K562 (cell line): ENCODE measurements at regions not wholly inside any gene's neighbourhood (a gene's known extent, or its start where the extent isn't known, plus 50 kb on each side); places are given as distances from the start of the nearest gene placed in this dataset.

ENCODE experiments used
- C11orf30 ChIP-seq: fragments of 450-650 bp; IDR thresholded peaks from 2 replicates; pipeline ENCODE4 v1.6.1; 2016; ENCODE audit warnings: low read depth, mild to moderate bottlenecking
- EGR1 ChIP-seq: fragments of 450-650 bp; conservative IDR thresholded peaks from 2 replicates; pipeline ENCODE4 v1.6.1; 2017; ENCODE audit warnings: mild to moderate bottlenecking
- GATAD2A ChIP-seq: fragments of 450-650 bp; IDR thresholded peaks from 2 replicates; pipeline ENCODE4 v1.6.1; 2017
- HDAC1 ChIP-seq, 2 experiments: fragments of 450-650 bp; IDR thresholded peaks; 2 replicates each; pipeline ENCODE4 v1.6.1; 2016 to 2017; ENCODE audit warnings: inconsistent platforms in 1 of 2, mild to moderate bottlenecking in 1 of 2, moderate library complexity in 1 of 2
- MAFF ChIP-seq: IDR thresholded peaks from 2 replicates; pipeline ENCODE4 v1.6.1; 2012; ENCODE audit warnings: low read length, improper control_type of control experiment
- NCOR1 ChIP-seq: fragments of 450-650 bp; IDR thresholded peaks from 2 replicates; pipeline ENCODE4 v1.6.1; 2016; ENCODE audit warnings: mild to moderate bottlenecking, moderate library complexity
- TRIM24 ChIP-seq, 2 experiments: fragments of 450-650 bp; IDR thresholded peaks; 2 replicates each; pipeline ENCODE4 v1.6.1; 2016
- XRCC3 ChIP-seq: fragments of 450-650 bp; IDR thresholded peaks from 2 replicates; pipeline ENCODE4 v1.6.1; 2017; ENCODE audit warnings: mild to moderate bottlenecking, moderate library complexity
- ZNF280A ChIP-seq: fragments of 450-650 bp; IDR thresholded peaks from 2 replicates; pipeline ENCODE4 v1.6.1; 2018; ENCODE audit warnings: mild to moderate bottlenecking, low read depth; ENCODE audit not compliant: partially characterized antibody
- TF ChIP-seq, protein P1 (sequence below): IDR thresholded peaks from 2 replicates; pipeline ENCODE4 v1.6.1; 2012; ENCODE audit warnings: low read depth, low read length, improper control_type of control experiment, borderline replicate concordance

GRCh38 chr9:129513282-129513681 is 107.6 kb downstream of the C9orf50 start (continued):
- TF ChIP-seq MAFF (peak; percentile 43; the same call in 1 of the 2 replicates), XRCC3 (peak; percentile 85; the same call in 1 of the 2 replicates), ZNF280A (peak; percentile 88), GATAD2A (0 out of 2 replicates have a peak, but pooled peaks have one; percentile 24), HDAC1 (IDR thresholded peaks at IDR 0.05) (peak in 1 of 2 experiments; percentile 82; a peak in 1 of 4 replicates), TRIM24 (IDR thresholded peaks at IDR 0.05) (peak; percentile 82 to 91), C11orf30 (peak; percentile 54), NCOR1 (no peak), EGR1 (0 out of 2 replicates have a peak, but pooled peaks have one; percentile 5)
- TF ChIP-seq, protein P1, sequence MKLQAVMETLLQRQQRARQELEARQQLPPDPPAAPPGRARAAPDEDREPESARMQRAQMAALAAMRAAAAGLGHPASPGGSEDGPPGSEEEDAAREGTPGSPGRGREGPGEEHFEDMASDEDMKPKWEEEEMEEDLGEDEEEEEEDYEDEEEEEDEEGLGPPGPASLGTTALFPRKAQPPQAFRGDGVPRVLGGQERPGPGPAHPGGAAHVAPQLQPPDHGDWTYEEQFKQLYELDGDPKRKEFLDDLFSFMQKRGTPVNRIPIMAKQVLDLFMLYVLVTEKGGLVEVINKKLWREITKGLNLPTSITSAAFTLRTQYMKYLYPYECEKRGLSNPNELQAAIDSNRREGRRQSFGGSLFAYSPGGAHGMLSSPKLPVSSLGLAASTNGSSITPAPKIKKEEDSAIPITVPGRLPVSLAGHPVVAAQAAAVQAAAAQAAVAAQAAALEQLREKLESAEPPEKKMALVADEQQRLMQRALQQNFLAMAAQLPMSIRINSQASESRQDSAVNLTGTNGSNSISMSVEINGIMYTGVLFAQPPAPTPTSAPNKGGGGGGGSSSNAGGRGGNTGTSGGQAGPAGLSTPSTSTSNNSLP = no peak
